Stimulated activated CD8-positive, alpha-beta memory T cell treated with anti-CD3 and anti-CD28 coated beads, Interleukin-12 subunit alpha, Interleukin-12 subunit beta, amount 100 ng/mL, for 24 hours (primary cell): ENCODE measurements at regions not wholly inside any gene's neighbourhood (a gene's known extent, or its start where the extent isn't known, plus 50 kb on each side); places are given as distances from the start of the nearest gene placed in this dataset.
"Not testable (repeated sequence)": the region's sequence is repeated elsewhere in the genome, so short reads cannot be mapped to it uniquely, and the experiment has no call there.

Source experiments
- DNase-seq: peaks from one replicate; pipeline ENCODE4 v3.0.0-alpha.2; 2020; ENCODE audit errors: extremely low read depth

- no peak for DNase-seq
These were observed 116.0 kb downstream of the BUB3 start for GRCh38 chr10:123270221-123270620.

- no peak for DNase-seq
These were observed 116.6 kb downstream of the BUB3 start for GRCh38 chr10:123270806-123271205.

GRCh38 chr10:123272171-123272570 is 118.0 kb downstream of the BUB3 start:
- no peak for DNase-seq

- DNase-seq = no peak
These were observed 120.3 kb downstream of the BUB3 start for GRCh38 chr10:123274306-123275135.

GRCh38 chr10:123275136-123275564 is 120.9 kb downstream of the BUB3 start:
- DNase-seq = no peak

- DNase-seq = no peak
These were observed 124.2 kb downstream of the BUB3 start for GRCh38 chr10:123278445-123278844.

- DNase-seq = not testable (repeated sequence)
These were observed 129.2 kb downstream of the BUB3 start for GRCh38 chr10:123283371-123283770.

- DNase-seq = no peak
These were observed 129.8 kb downstream of the BUB3 start for GRCh38 chr10:123284022-123284421.

GRCh38 chr10:123287594-123288247 is 133.5 kb downstream of the BUB3 start:
- DNase-seq = no peak

GRCh38 chr10:123289432-123289831 is 135.2 kb downstream of the BUB3 start:
- DNase-seq = no peak

GRCh38 chr10:123294109-123294508 is 139.9 kb downstream of the BUB3 start:
- DNase-seq = no peak

GRCh38 chr10:123294886-123295285 is 140.7 kb downstream of the BUB3 start:
- no peak for DNase-seq

- no peak for DNase-seq
These were observed 141.4 kb downstream of the BUB3 start for GRCh38 chr10:123295644-123296043.

- no peak for DNase-seq
These were observed 143.0 kb downstream of the BUB3 start for GRCh38 chr10:123297175-123297574.

- DNase-seq = no peak
These were observed 144.4 kb downstream of the BUB3 start for GRCh38 chr10:123298583-123298982.

GRCh38 chr10:123299598-123299997 is 145.4 kb downstream of the BUB3 start:
- no peak for DNase-seq

GRCh38 chr10:123301077-123301857 is 147.1 kb downstream of the BUB3 start:
- DNase-seq = no peak

- no peak for DNase-seq
These were observed 149.6 kb downstream of the BUB3 start for GRCh38 chr10:123303581-123304337.

GRCh38 chr10:123305671-123306070 is 151.5 kb downstream of the BUB3 start:
- DNase-seq = no peak

- DNase-seq = no peak
These were observed 152.1 kb downstream of the BUB3 start for GRCh38 chr10:123306290-123306689.

GRCh38 chr10:123309731-123310130 is 155.5 kb downstream of the BUB3 start:
- DNase-seq = no peak

GRCh38 chr10:123316776-123317175 is 162.6 kb downstream of the BUB3 start:
- DNase-seq = no peak
